ENCODE measurements at regions not wholly inside any gene's neighbourhood (a gene's known extent, or its start where the extent isn't known, plus 50 kb on each side); places are given as distances from the start of the nearest gene placed in this dataset.

GRCh38 chr2:149892563-149892962 lies 305.0 kb upstream of the MMADHC start:
- TF ChIP-seq, protein P1, sequence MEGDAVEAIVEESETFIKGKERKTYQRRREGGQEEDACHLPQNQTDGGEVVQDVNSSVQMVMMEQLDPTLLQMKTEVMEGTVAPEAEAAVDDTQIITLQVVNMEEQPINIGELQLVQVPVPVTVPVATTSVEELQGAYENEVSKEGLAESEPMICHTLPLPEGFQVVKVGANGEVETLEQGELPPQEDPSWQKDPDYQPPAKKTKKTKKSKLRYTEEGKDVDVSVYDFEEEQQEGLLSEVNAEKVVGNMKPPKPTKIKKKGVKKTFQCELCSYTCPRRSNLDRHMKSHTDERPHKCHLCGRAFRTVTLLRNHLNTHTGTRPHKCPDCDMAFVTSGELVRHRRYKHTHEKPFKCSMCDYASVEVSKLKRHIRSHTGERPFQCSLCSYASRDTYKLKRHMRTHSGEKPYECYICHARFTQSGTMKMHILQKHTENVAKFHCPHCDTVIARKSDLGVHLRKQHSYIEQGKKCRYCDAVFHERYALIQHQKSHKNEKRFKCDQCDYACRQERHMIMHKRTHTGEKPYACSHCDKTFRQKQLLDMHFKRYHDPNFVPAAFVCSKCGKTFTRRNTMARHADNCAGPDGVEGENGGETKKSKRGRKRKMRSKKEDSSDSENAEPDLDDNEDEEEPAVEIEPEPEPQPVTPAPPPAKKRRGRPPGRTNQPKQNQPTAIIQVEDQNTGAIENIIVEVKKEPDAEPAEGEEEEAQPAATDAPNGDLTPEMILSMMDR (IDR thresholded peaks at IDR 0.05), result no peak
- TF ChIP-seq YY1 (IDR thresholded peaks at IDR 0.05; ENCODE audit: low read depth), result no peak
- no peak for TF ChIP-seq RCOR1 (IDR thresholded peaks at IDR 0.05; ENCODE audit: low read length)
- TF ChIP-seq FOXM1 (IDR thresholded peaks at IDR 0.05; ENCODE audit: low read depth), result no peak
- TF ChIP-seq EZH2phosphoT487 (IDR thresholded peaks at IDR 0.05; ENCODE audit: borderline replicate concordance, low read depth), result no peak
- no peak for TF ChIP-seq TEAD4 (IDR thresholded peaks at IDR 0.05; ENCODE audit: borderline replicate concordance, insufficient read depth)
